Femur (tissue), 1 donor: ENCODE measurements at regions not wholly inside any gene's neighbourhood (a gene's known extent, or its start where the extent isn't known, plus 50 kb on each side); places are given as distances from the start of the nearest gene placed in this dataset.
"Not testable (repeated sequence)": the region's sequence is repeated elsewhere in the genome, so short reads cannot be mapped to it uniquely, and the experiment has no call there.

Experiments
- DNase-seq: peaks from one replicate; pipeline ENCODE4 v3.0.0-alpha.2; 2017

DNA sequence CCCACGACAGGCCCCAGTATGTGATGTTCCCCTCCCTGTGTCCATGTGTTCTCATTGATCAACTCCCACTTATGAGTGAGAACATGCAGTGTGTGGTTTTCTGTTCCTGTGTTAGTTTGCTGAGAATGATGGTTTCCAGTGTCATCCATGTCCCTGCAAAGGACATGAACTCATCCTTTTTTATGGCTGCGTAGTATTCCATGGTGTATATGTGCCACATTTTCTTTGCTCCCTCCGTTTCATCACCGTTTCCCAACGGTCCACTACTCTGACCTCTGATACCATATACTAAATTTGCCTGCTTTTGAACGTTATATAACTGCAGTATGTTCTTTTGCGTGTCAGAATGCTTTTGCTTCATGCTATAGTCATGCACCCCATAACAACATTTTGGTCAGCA is 94.0 kb upstream of the SCAF8 start:
- not testable (repeated sequence) for DNase-seq

DNA sequence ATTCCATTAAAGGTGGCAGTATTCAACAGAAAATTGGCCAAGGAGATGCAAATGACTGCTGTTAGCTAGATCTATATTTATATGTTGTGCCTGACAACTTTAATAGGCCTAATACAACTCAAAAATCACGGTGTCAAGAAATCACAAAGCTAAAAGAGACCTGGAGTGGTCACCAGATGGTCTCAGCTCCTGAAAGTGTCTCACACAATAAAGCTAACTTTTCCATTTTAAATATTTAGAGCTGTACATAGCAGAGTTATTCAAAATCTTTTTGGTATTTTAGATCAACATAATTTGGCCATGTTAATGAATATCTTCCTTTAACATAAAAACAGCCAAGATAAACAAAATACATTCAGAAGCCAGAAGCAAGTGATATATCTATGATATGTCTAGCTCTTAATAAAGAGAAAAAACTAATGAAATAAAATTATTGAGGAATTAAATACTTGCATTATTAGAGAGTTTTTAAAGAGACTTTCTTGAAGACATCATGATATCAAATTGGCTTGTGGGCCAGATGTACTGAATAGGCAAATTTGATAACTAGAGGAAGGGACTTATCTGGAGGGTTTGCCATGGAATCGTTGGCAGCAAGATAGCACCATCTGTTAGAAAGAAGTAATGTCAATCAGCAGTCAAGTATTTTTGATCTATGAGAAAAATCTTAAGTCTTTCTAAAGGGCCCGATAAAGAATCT is 84.9 kb upstream of the SCAF8 start:
- DNase-seq = no peak

DNA sequence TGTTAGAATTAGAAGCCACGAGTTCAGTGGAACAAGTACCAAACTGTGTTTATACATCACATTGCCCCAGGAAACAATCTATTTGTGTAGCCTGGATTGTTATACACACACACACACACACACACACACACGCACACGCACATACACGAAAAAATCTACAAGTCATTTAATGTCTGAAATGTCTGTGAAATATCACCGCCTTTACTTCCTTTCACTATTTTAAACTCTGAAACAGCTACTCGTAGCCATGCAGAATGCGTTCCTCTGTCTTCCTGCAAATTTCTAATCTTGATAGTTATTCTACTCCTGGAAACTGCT is 84.4 kb upstream of the SCAF8 start:
- no peak for DNase-seq

DNA sequence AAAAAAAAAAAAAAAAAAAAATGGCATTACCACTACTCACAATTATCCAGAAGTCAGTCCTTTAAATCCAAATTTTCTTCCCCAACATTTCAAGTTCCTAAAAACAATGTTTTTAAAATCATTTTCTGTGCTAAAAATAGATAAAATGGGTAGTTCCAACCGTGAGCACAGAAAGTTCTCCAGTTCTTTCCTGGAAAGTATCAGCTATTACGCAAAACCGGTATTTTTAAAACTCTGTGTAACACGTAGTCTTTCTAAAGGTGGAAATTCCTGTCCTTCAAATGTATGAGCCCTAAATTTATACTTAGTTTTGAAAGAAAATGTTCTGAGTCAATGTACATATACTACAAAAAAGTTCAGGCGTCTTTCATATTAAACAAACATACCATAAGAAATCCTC is 83.5 kb upstream of the SCAF8 start:
- DNase-seq = no peak

DNA sequence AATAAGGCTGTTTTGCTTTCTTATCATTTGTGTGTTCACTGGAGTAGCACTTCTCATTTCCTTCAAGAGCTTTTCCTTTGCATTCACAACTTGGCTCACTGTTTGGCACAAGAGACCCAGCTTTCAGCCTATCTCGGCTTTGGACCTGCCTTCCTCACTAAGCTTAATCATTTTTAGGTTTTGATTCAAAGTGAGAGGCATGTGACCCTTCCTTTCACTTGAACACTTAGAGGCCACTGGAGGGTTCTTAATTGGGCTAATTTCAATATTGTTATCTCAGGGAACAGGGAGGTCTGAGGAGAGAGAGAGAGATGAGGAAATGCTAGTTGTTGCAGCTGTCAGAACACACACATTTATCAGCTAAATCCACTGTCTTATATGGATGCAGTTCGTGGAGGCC is 82.9 kb upstream of the SCAF8 start:
- DNase-seq = no peak

DNA sequence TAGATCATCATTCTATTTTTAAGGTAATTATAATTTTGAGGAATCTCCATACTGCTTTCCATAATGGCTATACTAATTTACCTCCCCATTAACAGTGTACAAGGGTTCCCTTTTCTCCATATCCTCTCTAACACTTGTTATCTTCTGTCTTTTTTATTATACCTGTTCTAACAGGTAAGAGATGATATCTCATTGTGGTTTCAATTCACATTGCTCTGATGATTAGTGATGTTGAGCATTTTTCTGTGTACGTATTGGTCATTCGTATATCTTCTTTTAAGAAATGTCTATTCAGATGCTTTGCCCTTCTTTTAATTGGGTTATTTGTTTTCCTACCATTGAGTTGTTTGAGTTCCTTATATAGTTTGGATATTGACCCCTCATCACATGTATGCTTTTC is 81.6 kb upstream of the SCAF8 start:
- no peak for DNase-seq

DNA sequence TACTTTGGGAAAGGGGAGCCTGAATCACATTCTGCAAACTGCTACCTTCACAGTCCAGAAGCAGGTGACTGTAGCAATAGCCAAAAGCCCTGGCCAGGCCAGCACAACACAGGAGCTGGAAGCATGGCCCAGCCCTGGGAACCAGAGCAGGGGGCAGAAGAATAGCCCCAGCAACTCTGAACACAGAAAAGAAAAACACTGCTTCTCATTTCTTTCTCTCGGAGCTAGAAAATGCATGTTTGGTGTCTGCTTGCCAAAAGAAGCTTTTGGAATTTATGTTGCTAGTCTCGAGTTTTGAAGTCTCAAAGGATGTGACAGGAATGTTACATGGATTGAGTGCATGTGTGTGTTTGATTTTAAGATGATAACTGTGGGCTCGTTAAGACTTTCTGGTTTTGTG is 79.8 kb upstream of the SCAF8 start:
- no peak for DNase-seq

DNA sequence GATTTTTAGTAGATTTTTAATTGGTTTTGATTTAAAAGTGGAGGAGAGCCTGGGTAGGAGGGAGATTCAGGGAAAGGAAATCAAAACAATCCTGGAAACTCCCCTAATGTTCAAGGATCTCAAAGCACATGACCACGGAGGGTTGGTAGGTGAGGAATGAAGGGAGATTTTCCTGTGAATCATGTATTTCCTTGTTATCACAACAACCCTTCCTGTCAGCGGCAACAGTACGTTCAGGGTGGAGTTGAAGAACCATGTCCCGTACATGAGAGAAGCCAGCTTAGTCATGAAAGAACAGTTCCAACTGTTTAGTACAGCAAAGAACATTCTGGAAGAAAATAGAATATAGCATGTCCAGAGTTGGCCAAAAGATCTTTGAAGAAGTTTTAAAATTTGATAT is 79.4 kb upstream of the SCAF8 start:
- peak; percentile 35 for DNase-seq

DNA sequence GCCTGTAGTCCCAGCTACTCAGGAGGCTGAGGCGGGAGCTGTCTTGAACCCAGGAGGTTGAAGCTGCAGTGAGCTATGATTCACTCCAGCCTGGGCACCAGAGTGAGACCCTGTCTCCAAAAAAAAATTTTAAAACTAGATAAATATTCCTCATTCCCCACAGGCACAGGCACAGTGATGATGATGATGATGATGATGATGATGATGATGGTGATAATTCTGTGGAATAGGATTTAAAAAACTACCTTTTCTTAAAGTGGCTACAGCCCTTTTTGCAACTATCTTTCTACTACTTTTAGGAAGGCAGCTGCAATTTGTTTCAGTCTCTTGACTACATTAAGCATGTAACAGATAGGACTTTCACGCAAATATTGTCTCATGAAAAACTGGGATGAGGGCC is 76.6 kb upstream of the SCAF8 start:
- DNase-seq = no peak

DNA sequence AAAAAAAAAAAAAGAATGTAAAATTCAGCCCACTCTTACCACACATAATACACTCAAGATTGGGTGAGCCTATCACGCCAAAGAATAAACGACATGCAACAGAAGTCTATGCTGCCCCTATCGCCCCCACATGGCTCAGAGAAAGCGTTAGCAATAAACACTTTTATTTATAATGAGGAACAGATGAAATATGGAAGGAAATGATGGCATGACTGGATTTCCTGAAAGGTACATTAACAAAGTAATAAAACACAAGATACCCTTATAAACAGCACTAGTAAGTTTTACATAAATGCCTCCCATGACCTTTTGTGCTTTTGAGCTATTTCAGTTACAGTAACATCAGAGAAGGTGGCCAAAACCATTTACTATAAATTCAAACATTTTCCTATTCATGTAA is 71.4 kb upstream of the SCAF8 start:
- no peak for DNase-seq

DNA sequence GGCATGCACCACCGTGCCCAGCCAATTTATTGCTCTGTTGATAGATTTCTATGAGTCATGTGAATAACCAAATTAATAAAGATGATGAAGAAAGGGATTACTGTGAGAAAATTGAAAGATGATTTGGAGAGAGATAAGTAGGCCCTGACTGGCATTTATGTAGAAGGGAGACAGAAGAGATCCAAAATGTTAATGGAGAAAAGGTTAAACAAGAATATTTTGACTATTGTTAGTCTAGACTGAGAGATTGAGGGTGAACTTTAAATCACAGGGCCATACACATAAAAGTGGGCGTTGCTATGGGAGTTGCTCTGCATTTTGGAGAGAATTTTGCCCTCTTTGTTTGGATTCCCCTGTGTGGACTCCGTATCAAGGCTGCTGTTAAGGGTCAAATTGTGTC is 68.9 kb upstream of the SCAF8 start:
- no peak for DNase-seq

DNA sequence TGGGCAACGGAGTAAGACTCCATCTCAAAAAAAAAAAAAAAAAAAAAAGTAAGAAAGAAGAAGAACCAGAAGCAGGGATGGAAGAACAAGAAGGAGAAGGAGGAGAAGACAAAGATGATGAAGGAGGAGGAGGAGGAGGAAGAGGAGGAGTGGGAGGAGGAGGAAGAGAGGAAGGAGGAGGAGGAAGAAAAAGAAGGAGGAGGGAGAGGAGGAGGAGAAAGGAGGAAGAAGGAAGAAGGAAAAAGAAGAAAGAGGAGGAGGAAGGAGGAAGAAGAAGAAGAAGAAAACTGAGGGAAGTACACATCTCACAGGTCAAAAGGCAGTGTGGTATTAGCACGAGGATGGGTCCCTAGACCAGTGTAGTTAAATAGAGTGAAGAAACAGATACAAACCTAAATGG is 65.1 kb upstream of the SCAF8 start:
- no peak for DNase-seq

DNA sequence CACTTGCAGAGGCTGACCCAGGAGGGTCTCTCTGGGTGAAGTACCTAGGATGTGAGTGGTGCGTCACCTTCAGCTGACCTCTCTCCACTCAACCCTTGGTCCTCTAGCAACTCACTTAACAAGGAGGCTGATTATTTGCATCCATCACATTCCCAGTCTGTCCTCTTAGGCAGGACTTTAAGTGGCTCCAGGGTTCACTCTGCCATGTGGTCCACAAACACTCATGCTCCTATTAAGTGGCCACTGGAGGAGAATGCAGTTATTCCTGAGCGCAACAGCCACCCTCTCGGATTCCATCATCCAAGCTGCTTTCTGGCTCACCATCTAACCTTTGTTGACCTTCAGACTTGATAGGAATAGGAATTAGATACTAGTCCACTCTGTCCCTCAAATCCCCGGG is 61.1 kb upstream of the SCAF8 start:
- DNase-seq = no peak

DNA sequence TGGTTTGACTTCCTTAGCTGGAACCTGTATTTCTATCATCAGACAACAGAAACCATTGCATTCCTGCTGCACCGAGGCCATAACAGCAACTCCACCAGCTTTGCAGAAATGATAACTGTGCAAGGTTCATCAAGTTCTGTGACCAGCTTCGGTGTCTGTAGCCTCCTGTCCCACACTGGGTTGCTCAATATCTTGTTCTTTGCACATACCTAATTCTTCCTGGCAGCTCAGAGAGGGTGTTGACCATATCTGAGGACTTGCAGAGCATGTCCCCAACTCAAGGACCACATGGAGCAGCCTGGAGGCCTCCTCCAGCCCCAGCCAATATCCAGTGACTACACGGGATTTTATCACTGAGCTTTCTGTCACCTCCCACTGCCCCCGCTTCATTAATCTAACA is 59.3 kb upstream of the SCAF8 start:
- DNase-seq = no peak

DNA sequence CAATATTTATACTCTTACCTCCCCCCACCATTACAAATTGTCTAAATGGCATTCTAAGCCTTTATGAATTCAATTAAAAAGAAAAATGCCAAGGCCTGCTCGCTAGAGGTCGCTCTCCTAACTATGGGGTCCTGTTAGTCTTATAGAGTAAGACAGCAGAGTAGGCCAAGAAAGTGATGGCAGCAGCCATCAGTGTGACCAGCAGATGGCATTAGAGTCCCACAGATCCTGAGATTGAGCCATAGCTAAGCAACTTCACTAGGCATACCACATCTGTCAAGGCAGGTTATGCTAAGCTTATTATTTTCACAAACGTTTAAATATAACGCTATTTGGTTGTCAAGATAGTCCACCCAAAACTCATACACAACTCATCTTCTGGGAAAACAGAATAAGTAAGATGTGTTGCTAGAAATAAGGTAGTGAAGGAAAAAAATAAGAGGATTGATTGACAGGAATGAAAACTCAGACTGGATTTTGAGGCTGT is 57.6 kb upstream of the SCAF8 start:
- DNase-seq = peak; percentile 95

DNA sequence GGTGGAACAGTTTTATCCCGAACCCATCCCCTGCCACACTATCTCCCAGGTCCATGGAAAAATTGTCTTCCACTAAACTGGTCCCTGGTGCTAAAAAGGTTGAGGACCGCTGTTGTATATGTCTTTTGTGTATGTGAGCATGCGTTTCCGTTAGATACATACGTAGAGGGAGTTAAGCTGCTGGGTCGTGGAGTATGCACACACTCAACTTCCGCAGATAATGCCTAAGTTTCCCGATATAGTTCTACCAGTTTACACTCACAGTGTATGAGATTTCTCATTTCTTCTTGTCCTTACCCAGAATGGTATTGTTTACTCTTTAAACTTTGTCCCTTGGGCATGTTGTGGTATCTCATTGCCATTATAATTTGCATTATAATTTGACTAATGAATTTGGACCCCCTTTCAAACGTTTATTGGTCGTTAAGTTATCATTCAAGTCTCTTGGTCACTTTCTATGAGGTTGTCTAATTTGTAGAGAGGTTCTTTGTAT is 50.5 kb upstream of the SCAF8 start:
- no peak for DNase-seq
